ENCODE measurements at regions not wholly inside any gene's neighbourhood (a gene's known extent, or its start where the extent isn't known, plus 50 kb on each side); places are given as distances from the start of the nearest gene placed in this dataset.
"Not testable (repeated sequence)": the region's sequence is repeated elsewhere in the genome, so short reads cannot be mapped to it uniquely, and the experiment has no call there.

GRCh38 chr4:85165808-85166207 lies 199.3 kb upstream of the WDFY3 start:
- no peak for DNase-seq (ENCODE audit: low read depth)

GRCh38 chr4:85166318-85166717 lies 199.8 kb upstream of the WDFY3 start:
- DNase-seq (ENCODE audit: low read depth) = no peak

GRCh38 chr4:85168234-85168834 lies 201.8 kb upstream of the WDFY3 start:
- DNase-seq (ENCODE audit: low read depth) = no peak

GRCh38 chr4:85170241-85170640 lies 203.8 kb upstream of the WDFY3 start:
- DNase-seq (ENCODE audit: low read depth) = no peak

GRCh38 chr4:85175190-85175589 lies 208.7 kb upstream of the WDFY3 start:
- no peak for DNase-seq (ENCODE audit: low read depth)

GRCh38 chr4:85177092-85177491 lies 210.6 kb upstream of the WDFY3 start:
- DNase-seq (ENCODE audit: low read depth) = no peak

GRCh38 chr4:85177679-85178078 lies 211.2 kb upstream of the WDFY3 start:
- no peak for DNase-seq (ENCODE audit: low read depth)

GRCh38 chr4:85180533-85180932 lies 214.0 kb upstream of the WDFY3 start:
- no peak for DNase-seq (ENCODE audit: low read depth)

GRCh38 chr4:85187106-85187505 lies 220.6 kb upstream of the WDFY3 start:
- no peak for DNase-seq (ENCODE audit: low read depth)

GRCh38 chr4:85196015-85196414 lies 229.5 kb upstream of the WDFY3 start:
- DNase-seq (ENCODE audit: low read depth) = not testable (repeated sequence)

GRCh38 chr4:85200106-85200505 lies 233.6 kb upstream of the WDFY3 start:
- DNase-seq (ENCODE audit: low read depth) = no peak

- no peak for DNase-seq (ENCODE audit: low read depth)
These were observed 242.7 kb upstream of the WDFY3 start for GRCh38 chr4:85209161-85209560.

GRCh38 chr4:85210353-85210752 lies 243.9 kb upstream of the WDFY3 start:
- DNase-seq (ENCODE audit: low read depth) = no peak

- DNase-seq (ENCODE audit: low read depth) = not testable (repeated sequence)
These were observed 250.1 kb upstream of the WDFY3 start for GRCh38 chr4:85216571-85216970.

GRCh38 chr4:85218756-85219155 lies 252.3 kb upstream of the WDFY3 start:
- DNase-seq (ENCODE audit: low read depth) = no peak

- DNase-seq (ENCODE audit: low read depth) = no peak
These were observed 253.3 kb upstream of the ARHGAP24 start for GRCh38 chr4:85221606-85222005.

GRCh38 chr4:85222561-85222960 lies 252.4 kb upstream of the ARHGAP24 start:
- no peak for DNase-seq (ENCODE audit: low read depth)

- DNase-seq (ENCODE audit: low read depth) = no peak
These were observed 246.7 kb upstream of the ARHGAP24 start for GRCh38 chr4:85228264-85228663.

- DNase-seq (ENCODE audit: low read depth) = no peak
These were observed 241.4 kb upstream of the ARHGAP24 start for GRCh38 chr4:85233516-85233915.

- DNase-seq (ENCODE audit: low read depth) = no peak
These were observed 231.1 kb upstream of the ARHGAP24 start for GRCh38 chr4:85243857-85244256.

- no peak for DNase-seq (ENCODE audit: low read depth)
These were observed 230.3 kb upstream of the ARHGAP24 start for GRCh38 chr4:85244638-85245037.

GRCh38 chr4:85246055-85246454 lies 228.9 kb upstream of the ARHGAP24 start:
- DNase-seq (ENCODE audit: low read depth) = no peak

- DNase-seq (ENCODE audit: low read depth) = no peak
These were observed 224.1 kb upstream of the ARHGAP24 start for GRCh38 chr4:85250852-85251251.

GRCh38 chr4:85257817-85258370 lies 217.1 kb upstream of the ARHGAP24 start:
- DNase-seq (ENCODE audit: low read depth) = no peak
